Retinal pigment epithelial cell (primary cell): ENCODE measurements at regions not wholly inside any gene's neighbourhood (a gene's known extent, or its start where the extent isn't known, plus 50 kb on each side); places are given as distances from the start of the nearest gene placed in this dataset.

ENCODE experiments used
- DNase-seq: peaks from one replicate; pipeline ENCODE4 v3.0.0-alpha.2; 2010; ENCODE audit warnings: low read depth
- H3K4me3 ChIP-seq: 2 replicates; pipeline ENCODE4 v1.5.1; 2011; ENCODE audit warnings: mild to moderate bottlenecking, low read length, control low read depth, moderate library complexity
- CTCF ChIP-seq: conservative IDR thresholded peaks from 2 replicates; pipeline ENCODE4 v1.5.1; 2011; ENCODE audit warnings: low read depth, low read length, control low read depth, inconsistent platforms

- TF ChIP-seq CTCF: no peak
- H3K4me3 ChIP-seq: no peak overlapping the region
- peak; percentile 30 for DNase-seq
These were observed 596.6 kb upstream of the ZNF608 start for GRCh38 chr5:125343015-125343414.

- no peak overlapping the region for H3K4me3 ChIP-seq
- no peak for DNase-seq
- no peak for TF ChIP-seq CTCF
These were observed 599.9 kb upstream of the ZNF608 start for GRCh38 chr5:125346316-125346715.

GRCh38 chr5:125348221-125348692 lies 601.8 kb upstream of the ZNF608 start:
- no peak for DNase-seq
- H3K4me3 ChIP-seq: no peak overlapping the region
- TF ChIP-seq CTCF: no peak

- no peak for DNase-seq
- no peak for TF ChIP-seq CTCF
- no peak overlapping the region for H3K4me3 ChIP-seq
These were observed 602.7 kb upstream of the ZNF608 start for GRCh38 chr5:125348936-125349831.

- no peak for TF ChIP-seq CTCF
- DNase-seq: no peak
- H3K4me3 ChIP-seq: no peak overlapping the region
These were observed 611.2 kb upstream of the ZNF608 start for GRCh38 chr5:125357660-125358059.

GRCh38 chr5:125365747-125366146 lies 619.3 kb upstream of the ZNF608 start:
- no peak overlapping the region for H3K4me3 ChIP-seq
- DNase-seq: no peak
- no peak for TF ChIP-seq CTCF

GRCh38 chr5:125367702-125368101 lies 621.3 kb upstream of the ZNF608 start:
- no peak for DNase-seq
- TF ChIP-seq CTCF: no peak
- H3K4me3 ChIP-seq: no peak overlapping the region
